ENCODE measurements at regions not wholly inside any gene's neighbourhood (a gene's known extent, or its start where the extent isn't known, plus 50 kb on each side); places are given as distances from the start of the nearest gene placed in this dataset.

DNA sequence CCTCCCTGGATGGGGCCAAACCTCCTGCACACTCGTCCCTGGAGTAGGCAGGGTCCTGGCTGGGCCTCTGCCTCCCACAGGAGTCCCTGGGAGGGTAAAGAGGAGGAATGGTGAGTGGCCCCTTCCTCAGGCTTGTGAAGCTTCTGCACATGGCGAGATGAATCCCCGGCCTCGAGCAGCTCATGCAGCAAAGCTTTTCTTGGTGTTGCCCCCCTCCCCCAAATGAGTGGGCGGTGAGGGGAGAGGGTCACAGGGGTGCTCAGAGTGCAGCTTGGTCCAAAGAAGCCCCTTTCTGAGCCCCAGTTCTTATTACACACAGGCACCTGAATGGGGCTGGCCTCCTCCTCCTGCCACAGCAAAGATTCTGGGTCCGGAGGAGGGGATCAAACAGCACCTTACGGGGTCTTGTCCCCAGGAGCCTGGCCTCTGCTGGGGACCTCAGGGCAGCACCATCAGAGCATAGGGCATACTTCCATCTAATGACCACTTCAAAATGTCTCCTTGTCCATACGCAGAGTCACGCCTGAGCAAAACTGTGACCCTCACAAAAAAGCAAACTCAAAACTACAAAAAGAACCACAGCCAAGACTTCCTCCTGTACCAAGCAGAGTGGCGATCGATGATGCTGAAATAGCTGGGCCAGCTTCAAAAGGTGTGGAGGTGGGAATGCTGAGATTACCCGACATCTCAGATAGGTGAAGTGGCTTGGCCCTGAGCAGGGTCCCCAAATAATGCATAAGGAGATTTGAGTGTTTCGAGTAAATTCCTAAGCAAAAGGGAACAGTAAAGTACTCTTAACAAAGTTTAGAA is 148.4 kb upstream of the TWIST2 start:
- H3K9me3 ChIP-seq (ENCODE audit: control insufficient read depth, low read depth, low read length), result no peaks in the 10 kb centered on the region
- no peak overlapping the region for H3K4me3 ChIP-seq (ENCODE audit: low read length)
- no peaks in the 10 kb centered on the region for H3K36me3 ChIP-seq (ENCODE audit: control insufficient read depth, low read depth, low read length)
- H3K27ac ChIP-seq (ENCODE audit: low read length), result no peak overlapping the region
- no peaks in the 10 kb centered on the region for H3K27me3 ChIP-seq (ENCODE audit: control insufficient read depth, insufficient read depth, low read length)
- H3K9ac ChIP-seq (ENCODE audit: low read length), result no peak overlapping the region
- no peaks in the 10 kb centered on the region for H3K4me1 ChIP-seq (ENCODE audit: control insufficient read depth, low read depth, low read length)

DNA sequence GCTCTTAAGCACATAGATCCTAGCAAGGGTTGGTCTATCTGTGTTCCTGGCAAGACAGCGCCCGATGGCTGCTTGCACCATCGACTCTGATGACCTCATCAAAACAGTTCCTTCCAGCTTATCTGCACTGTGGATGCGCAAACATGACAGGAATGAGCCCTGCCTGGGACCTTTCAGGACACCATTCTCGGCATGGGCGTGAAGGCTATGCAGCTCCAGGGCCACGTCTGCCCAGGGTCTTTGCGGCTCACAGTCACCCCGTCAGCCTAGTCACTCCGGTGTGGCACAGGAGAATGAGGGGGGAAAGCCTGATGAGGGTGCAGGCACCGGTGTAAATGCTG is 147.8 kb upstream of the TWIST2 start:
- no peaks in the 10 kb centered on the region for H3K27me3 ChIP-seq (ENCODE audit: control insufficient read depth, insufficient read depth, low read length)
- H3K4me3 ChIP-seq (ENCODE audit: low read length), result no peak overlapping the region
- no peak overlapping the region for H3K27ac ChIP-seq (ENCODE audit: low read length)
- H3K4me1 ChIP-seq (ENCODE audit: control insufficient read depth, low read depth, low read length), result no peaks in the 10 kb centered on the region
- no peak overlapping the region for H3K9ac ChIP-seq (ENCODE audit: low read length)
- no peaks in the 10 kb centered on the region for H3K9me3 ChIP-seq (ENCODE audit: control insufficient read depth, low read depth, low read length)
- H3K36me3 ChIP-seq (ENCODE audit: control insufficient read depth, low read depth, low read length), result no peaks in the 10 kb centered on the region

DNA sequence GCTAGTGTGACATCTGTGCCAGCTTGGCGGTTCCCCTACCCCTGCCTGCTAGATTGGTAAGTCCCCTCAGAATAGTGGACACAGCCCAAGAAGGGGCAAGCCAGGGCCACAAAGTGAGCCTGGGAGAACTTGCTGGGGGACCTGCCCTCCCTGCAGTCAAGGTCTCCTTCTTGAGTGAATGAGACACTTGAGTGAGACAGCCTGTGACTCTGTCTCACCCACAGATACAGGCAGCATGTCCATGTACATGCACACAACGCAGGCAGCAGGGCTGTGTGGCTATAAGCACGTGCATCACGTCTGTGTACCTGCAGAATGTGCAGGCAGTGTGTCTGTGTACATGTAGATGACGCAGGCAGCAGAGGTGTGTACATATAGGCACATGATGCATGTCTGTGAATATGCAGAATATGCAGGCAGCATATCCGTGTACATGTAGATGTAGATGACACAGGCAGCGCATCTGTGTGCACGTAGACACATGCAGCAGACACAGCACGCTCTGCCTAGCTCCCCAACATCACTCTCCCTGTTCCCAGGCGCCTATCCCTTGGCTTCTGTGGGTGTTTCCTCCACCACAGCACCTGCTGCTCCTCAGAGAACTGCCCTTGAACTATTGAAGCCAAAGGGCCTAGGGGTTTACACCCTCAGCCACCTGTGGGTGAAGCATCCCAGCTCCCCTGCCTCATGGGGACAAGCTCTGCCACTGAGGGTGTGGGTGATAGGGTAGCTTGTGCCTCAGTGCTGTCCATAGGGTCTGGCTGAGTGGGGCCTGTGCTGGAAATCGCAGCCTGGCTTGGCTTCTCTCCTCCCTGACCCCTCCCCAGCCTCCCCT is 147.2 kb upstream of the TWIST2 start:
- Histone ChIP-seq H3K36me3 (ENCODE audit: control insufficient read depth, low read depth, low read length) (no peaks in the 10 kb centered on the region), H3K4me3 (ENCODE audit: low read length) (no peak overlapping the region), H3K27ac (ENCODE audit: low read length) (no peak overlapping the region), H3K9ac (ENCODE audit: low read length) (no peak overlapping the region), H3K27me3 (ENCODE audit: control insufficient read depth, insufficient read depth, low read length) (no peaks in the 10 kb centered on the region), H3K9me3 (ENCODE audit: control insufficient read depth, low read depth, low read length) (no peaks in the 10 kb centered on the region), H3K4me1 (ENCODE audit: control insufficient read depth, low read depth, low read length) (no peaks in the 10 kb centered on the region)

DNA sequence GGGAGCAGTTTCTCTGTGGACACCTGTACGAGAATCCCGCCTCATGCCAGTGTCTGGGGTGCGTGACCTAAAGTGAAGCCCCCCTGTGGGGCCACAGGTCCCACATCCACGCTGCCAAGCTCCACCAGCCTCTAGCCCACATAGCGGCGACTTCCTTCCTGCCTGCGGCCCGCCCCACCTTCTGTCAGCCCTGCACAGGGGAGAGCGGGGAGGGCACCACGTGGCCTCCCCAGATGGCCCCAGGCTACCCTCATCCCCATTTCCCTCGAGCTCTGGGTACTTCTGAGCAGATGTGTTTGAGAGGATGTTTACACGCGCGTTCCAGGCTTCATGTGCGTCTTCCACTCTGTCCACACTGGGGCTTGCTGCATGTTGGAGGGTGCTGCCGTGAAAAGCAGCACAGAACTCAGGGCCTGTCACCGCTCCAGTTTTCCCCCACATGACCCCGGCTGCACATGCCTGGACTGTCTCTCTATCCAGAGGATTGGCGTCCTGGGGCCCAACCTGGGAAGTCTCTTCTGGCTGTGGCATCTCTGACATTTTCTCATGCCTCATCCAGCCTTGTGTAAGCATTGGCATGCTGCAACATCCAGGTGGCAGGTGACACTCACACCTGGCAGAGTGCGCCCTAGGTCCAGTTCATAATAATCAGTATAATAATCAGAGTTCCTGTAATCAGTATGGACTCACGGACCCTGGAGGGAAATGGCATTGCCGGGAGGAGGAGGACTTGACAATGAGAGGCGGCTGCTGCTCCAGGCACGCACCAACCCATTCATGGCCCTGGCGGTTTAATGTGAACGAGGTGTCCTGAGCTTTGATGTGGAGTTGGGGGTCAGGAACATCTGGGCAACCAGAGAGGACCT is 146.3 kb upstream of the TWIST2 start:
- Histone ChIP-seq H3K36me3 (ENCODE audit: control insufficient read depth, low read depth, low read length) (no peaks in the 10 kb centered on the region), H3K27ac (ENCODE audit: low read length) (no peak overlapping the region), H3K27me3 (ENCODE audit: control insufficient read depth, insufficient read depth, low read length) (no peaks in the 10 kb centered on the region), H3K9me3 (ENCODE audit: control insufficient read depth, low read depth, low read length) (no peaks in the 10 kb centered on the region), H3K4me3 (ENCODE audit: low read length) (no peak overlapping the region), H3K9ac (ENCODE audit: low read length) (no peak overlapping the region), H3K4me1 (ENCODE audit: control insufficient read depth, low read depth, low read length) (no peaks in the 10 kb centered on the region)

DNA sequence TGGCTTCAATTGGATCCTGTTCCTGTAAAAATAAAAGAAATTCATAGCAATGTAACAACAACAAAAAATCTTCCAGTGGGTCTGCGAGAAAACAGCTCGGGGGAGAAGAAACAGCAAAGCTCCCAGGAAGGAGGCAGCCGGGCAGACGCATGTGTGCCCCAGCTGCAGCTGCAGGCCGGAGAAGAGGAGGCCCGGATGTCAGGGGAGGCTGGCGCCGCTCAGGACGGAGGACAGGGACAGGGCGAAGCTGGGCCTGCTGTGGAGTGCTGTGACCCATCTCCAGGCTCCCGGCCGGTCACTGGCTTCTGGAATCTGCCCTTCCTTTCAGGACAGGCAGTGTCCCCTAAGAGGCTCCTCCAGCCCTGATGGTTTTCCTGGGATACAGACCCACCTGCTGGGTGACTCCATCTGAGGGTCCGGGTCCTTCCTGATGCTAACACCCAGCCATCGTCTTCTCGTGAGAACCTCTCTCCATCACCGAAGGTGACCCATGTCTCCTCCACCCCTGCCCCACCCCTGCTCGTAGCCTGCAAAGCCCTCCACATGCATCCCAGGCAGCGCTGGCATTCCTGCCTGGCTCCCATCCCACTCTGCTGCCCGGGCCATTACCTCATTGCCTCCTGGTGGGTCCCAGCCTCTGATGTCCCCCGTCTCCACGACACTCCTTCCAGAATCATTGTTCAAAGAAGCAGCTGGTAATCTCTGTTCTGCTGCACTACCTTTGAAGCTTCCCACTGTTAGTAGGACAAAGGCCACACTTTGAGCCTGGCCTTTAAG is 145.4 kb upstream of the TWIST2 start:
- no peak overlapping the region for H3K9ac ChIP-seq (ENCODE audit: low read length)
- no peaks in the 10 kb centered on the region for H3K27me3 ChIP-seq (ENCODE audit: control insufficient read depth, insufficient read depth, low read length)
- H3K36me3 ChIP-seq (ENCODE audit: control insufficient read depth, low read depth, low read length), result no peaks in the 10 kb centered on the region
- no peak overlapping the region for H3K27ac ChIP-seq (ENCODE audit: low read length)
- H3K9me3 ChIP-seq (ENCODE audit: control insufficient read depth, low read depth, low read length), result no peaks in the 10 kb centered on the region
- H3K4me1 ChIP-seq (ENCODE audit: control insufficient read depth, low read depth, low read length), result no peaks in the 10 kb centered on the region
- no peak overlapping the region for H3K4me3 ChIP-seq (ENCODE audit: low read length)

DNA sequence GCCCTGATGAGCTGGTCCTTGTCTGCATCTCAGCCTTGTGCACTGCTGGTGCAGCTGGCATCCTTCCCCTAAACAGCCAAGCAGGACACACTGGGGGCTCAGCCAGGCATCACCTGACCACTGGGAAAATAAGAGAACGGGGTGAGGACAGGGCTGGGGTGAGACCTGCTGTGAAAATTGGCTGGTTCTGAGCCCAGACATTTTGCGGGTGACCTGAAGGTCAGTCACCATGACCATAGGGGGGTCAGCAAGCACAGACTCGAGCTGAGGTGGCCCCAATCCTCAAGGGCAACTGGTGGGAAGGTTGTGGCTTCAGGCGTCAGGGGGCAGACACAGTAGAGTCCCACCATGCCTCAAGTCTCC is 144.9 kb upstream of the TWIST2 start:
- Histone ChIP-seq H3K9me3 (ENCODE audit: control insufficient read depth, low read depth, low read length) (no peaks in the 10 kb centered on the region), H3K9ac (ENCODE audit: low read length) (no peak overlapping the region), H3K36me3 (ENCODE audit: control insufficient read depth, low read depth, low read length) (no peaks in the 10 kb centered on the region), H3K27ac (ENCODE audit: low read length) (no peak overlapping the region), H3K27me3 (ENCODE audit: control insufficient read depth, insufficient read depth, low read length) (no peaks in the 10 kb centered on the region), H3K4me3 (ENCODE audit: low read length) (no peak overlapping the region), H3K4me1 (ENCODE audit: control insufficient read depth, low read depth, low read length) (no peaks in the 10 kb centered on the region)

DNA sequence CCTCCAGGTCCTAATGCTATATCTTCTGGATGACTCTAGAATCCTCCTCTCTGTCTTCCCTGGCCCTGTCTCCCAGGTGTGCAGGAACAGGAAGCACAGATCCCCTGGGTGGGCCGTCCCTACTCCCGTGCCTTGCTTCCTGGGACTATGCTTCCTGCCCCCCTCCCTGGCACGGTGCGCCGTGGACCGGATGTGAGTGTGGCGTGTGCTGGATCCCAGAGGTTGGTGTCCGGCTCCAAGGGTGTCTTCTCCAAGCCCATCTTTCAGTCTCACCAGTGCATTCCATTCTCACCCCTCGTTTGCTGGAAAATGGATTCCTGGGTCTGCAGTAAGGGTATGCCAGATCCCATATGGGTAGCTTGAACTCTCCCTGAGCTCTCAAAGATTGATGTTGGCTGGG is 144.4 kb upstream of the TWIST2 start:
- H3K4me1 ChIP-seq (ENCODE audit: control insufficient read depth, low read depth, low read length), result no peaks in the 10 kb centered on the region
- H3K27ac ChIP-seq (ENCODE audit: low read length), result no peak overlapping the region
- no peak overlapping the region for H3K4me3 ChIP-seq (ENCODE audit: low read length)
- no peaks in the 10 kb centered on the region for H3K9me3 ChIP-seq (ENCODE audit: control insufficient read depth, low read depth, low read length)
- H3K9ac ChIP-seq (ENCODE audit: low read length), result no peak overlapping the region
- H3K36me3 ChIP-seq (ENCODE audit: control insufficient read depth, low read depth, low read length), result no peaks in the 10 kb centered on the region
- no peaks in the 10 kb centered on the region for H3K27me3 ChIP-seq (ENCODE audit: control insufficient read depth, insufficient read depth, low read length)

DNA sequence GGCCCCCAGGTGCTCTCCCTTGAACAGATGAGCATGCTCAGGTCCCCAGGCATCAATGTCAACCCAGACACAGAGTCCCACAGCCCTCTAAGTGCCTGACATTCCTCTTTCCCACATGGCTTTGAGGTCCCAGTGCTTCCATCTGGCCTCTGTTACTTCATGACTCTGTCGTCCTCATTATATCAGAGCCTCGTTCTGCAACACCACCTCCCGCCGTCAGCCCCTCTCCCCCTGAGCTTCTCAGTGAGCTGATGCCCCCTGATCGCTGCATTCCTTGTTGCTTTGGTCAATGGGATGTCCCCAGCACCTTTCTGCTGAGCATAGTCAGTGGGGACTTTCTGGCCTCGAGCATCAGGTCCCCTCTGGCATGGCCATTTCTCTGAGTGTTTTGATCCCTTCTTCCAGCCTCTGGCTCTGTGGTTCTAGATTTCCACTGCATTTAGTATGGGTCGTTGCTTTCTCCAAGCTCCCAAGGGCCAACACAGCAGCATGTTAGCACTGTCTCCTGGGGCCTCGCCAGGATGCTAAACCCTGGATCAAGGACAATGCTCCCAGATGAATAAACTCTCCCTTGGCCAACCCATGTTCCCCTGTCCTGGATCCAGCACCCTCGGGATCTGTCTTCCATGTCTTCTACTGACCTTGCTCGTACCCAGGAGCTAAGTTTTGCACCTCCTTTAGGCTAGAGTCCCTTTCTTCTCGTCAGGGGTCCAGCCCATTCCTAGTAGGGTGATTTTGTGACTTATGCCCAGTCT is 143.2 kb upstream of the TWIST2 start:
- no peak overlapping the region for H3K27ac ChIP-seq (ENCODE audit: low read length)
- H3K9ac ChIP-seq (ENCODE audit: low read length), result no peak overlapping the region
- H3K9me3 ChIP-seq (ENCODE audit: control insufficient read depth, low read depth, low read length), result no peaks in the 10 kb centered on the region
- no peak overlapping the region for H3K4me3 ChIP-seq (ENCODE audit: low read length)
- no peaks in the 10 kb centered on the region for H3K36me3 ChIP-seq (ENCODE audit: control insufficient read depth, low read depth, low read length)
- H3K4me1 ChIP-seq (ENCODE audit: control insufficient read depth, low read depth, low read length), result no peaks in the 10 kb centered on the region
- H3K27me3 ChIP-seq (ENCODE audit: control insufficient read depth, insufficient read depth, low read length), result no peaks in the 10 kb centered on the region

DNA sequence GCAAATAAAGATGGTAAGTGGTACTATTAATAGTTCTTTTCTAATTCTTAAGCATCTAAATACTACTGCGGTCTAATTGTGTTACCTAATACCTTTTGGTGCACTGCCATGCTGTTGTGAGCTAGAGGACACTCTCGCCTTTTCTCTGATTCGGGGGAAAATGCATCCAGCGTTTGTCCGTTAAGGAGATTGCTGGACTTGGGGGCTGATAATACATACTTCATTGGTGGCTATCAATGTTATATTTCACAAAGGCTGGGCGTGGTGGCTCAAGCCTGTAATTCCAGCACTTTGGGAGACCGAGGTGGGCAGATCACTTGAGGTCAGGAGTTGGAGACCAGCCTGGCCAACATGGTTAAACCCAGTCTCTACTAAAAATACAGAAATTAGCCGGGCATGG is 141.7 kb upstream of the TWIST2 start:
- H3K9ac ChIP-seq (ENCODE audit: low read length), result no peak overlapping the region
- H3K27ac ChIP-seq (ENCODE audit: low read length), result no peak overlapping the region
- H3K4me3 ChIP-seq (ENCODE audit: low read length), result no peak overlapping the region
- no peaks in the 10 kb centered on the region for H3K27me3 ChIP-seq (ENCODE audit: control insufficient read depth, insufficient read depth, low read length)
- H3K9me3 ChIP-seq (ENCODE audit: control insufficient read depth, low read depth, low read length), result no peaks in the 10 kb centered on the region
- H3K4me1 ChIP-seq (ENCODE audit: control insufficient read depth, low read depth, low read length), result no peaks in the 10 kb centered on the region
- no peaks in the 10 kb centered on the region for H3K36me3 ChIP-seq (ENCODE audit: control insufficient read depth, low read depth, low read length)

DNA sequence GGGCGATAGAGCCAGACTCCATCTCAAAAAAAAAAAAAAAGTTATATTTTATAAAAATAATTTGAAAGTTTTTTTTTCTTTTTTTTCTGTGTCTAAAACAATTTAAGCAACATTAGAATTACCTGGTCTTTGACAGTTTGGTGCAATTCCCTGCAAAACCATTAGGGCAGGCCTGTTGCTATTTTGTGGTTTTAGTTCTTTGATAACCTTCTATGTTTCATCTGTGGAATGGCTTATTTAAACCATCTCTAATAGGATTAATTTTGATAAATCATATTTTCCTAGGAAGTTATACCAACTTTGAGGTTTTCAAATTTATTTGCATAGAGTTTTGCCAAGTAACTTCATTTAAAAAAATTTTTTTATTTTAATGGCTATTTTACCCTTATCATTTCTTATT is 141.2 kb upstream of the TWIST2 start:
- Histone ChIP-seq H3K27ac (ENCODE audit: low read length) (no peak overlapping the region), H3K36me3 (ENCODE audit: control insufficient read depth, low read depth, low read length) (no peaks in the 10 kb centered on the region), H3K4me1 (ENCODE audit: control insufficient read depth, low read depth, low read length) (no peaks in the 10 kb centered on the region), H3K9me3 (ENCODE audit: control insufficient read depth, low read depth, low read length) (no peaks in the 10 kb centered on the region), H3K27me3 (ENCODE audit: control insufficient read depth, insufficient read depth, low read length) (no peaks in the 10 kb centered on the region), H3K4me3 (ENCODE audit: low read length) (no peak overlapping the region), H3K9ac (ENCODE audit: low read length) (no peak overlapping the region)
